ENCODE measurements at regions not wholly inside any gene's neighbourhood (a gene's known extent, or its start where the extent isn't known, plus 50 kb on each side); places are given as distances from the start of the nearest gene placed in this dataset.

DNA sequence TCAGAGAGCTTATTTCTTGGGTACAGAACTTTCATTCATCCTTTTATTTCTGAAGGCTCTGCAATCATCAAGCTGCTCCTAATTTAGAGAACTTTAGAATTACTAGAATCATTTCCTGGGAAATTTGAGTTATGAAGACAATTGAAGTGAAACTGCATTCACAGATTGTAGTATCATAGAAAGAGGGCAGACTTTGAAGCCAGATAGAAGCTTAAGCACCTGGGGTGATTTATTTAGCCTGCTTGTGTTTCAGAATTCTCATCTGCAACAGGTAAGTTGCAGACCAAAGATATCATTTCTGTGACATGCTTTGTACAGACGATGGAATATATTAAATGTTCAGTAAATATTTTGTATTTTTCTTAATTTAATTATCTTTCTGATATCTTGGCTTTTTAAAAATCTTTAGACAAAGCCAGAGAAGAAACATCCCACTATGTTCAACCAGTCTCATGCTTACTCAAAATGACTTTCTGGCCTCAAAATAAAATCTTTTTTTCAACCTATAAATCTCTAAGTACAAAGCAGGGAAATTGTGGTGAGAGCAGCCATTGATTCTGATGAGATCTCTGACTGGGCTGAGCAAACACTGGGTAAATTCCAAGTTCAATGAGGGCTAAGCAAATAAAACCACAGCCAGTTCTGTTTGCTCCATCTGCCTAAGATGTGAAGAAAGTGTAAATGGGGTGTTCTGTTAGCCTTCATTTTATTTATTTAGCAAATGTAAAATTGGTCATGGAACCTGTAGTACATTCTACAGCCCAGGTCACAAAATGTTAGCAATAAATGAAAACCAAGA, 264.7 kb upstream of the CCNG1 start:
- no peak for TF ChIP-seq POLR2A (IDR thresholded peaks at IDR 0.05)
- no peak for TF ChIP-seq CTCF (IDR thresholded peaks at IDR 0.05)

All from ovary (tissue), 3 donors.